AG09309 (cell line): ENCODE measurements at regions not wholly inside any gene's neighbourhood (a gene's known extent, or its start where the extent isn't known, plus 50 kb on each side); places are given as distances from the start of the nearest gene placed in this dataset.

Experiments used
- DNase-seq: peaks from one replicate; pipeline ENCODE4 v3.0.0-alpha.2; 2010; ENCODE audit warnings: low read depth
- H3K4me3 ChIP-seq: 2 replicates; pipeline ENCODE4 v1.5.1; 2011; ENCODE audit warnings: mild to moderate bottlenecking, low read depth, low read length, moderate library complexity; ENCODE audit not compliant: control insufficient read depth
- CTCF ChIP-seq: IDR thresholded peaks from 2 replicates; pipeline ENCODE4 v1.5.1; 2011; ENCODE audit warnings: mild to moderate bottlenecking, low read depth, low read length, inconsistent platforms; ENCODE audit not compliant: insufficient read depth, control insufficient read depth; ENCODE audit errors: missing control alignments

- no peak for DNase-seq
- TF ChIP-seq CTCF = no peak
Measured at GRCh38 chr18:65269375-65269774, 481.4 kb upstream of the CDH7 start.

GRCh38 chr18:65265761-65266160 lies 485.1 kb upstream of the CDH7 start:
- DNase-seq = no peak
- TF ChIP-seq CTCF = no peak

More at GRCh38 chr18:65269375-65269774, 481.4 kb upstream of the CDH7 start:
- H3K4me3 ChIP-seq = no peak overlapping the region

GRCh38 chr18:65260030-65260429 lies 490.8 kb upstream of the CDH7 start:
- no peak overlapping the region for H3K4me3 ChIP-seq
- no peak for DNase-seq
- no peak for TF ChIP-seq CTCF

More at GRCh38 chr18:65265761-65266160, 485.1 kb upstream of the CDH7 start:
- no peak overlapping the region for H3K4me3 ChIP-seq

- no peak overlapping the region for H3K4me3 ChIP-seq
- no peak for DNase-seq
- TF ChIP-seq CTCF = no peak
Measured at GRCh38 chr18:65259403-65259802, 491.4 kb upstream of the CDH7 start.

- TF ChIP-seq CTCF = no peak
- no peak for DNase-seq
- H3K4me3 ChIP-seq = no peak overlapping the region
Measured at GRCh38 chr18:65257149-65257548, 493.7 kb upstream of the CDH7 start.

GRCh38 chr18:65255417-65255816 lies 495.4 kb upstream of the CDH7 start:
- no peak for DNase-seq
- no peak overlapping the region for H3K4me3 ChIP-seq
- TF ChIP-seq CTCF = no peak

- no peak for DNase-seq
- TF ChIP-seq CTCF = no peak
- no peak overlapping the region for H3K4me3 ChIP-seq
Measured at GRCh38 chr18:65239787-65240186, 511.0 kb upstream of the CDH7 start.
